D341Med (cell line): ENCODE measurements at regions not wholly inside any gene's neighbourhood (a gene's known extent, or its start where the extent isn't known, plus 50 kb on each side); places are given as distances from the start of the nearest gene placed in this dataset.
"Not testable (repeated sequence)": the region's sequence is repeated elsewhere in the genome, so short reads cannot be mapped to it uniquely, and the experiment has no call there.

Experiments
- DNase-seq: peaks from one replicate; pipeline ENCODE4 v3.0.0; 2012; ENCODE audit warnings: low spot score

- no peak for DNase-seq
Measured at GRCh38 chr2:100741880-100742276, 78.1 kb upstream of the NPAS2 start.

- DNase-seq: no peak
Measured at GRCh38 chr2:100742277-100743254, 77.4 kb upstream of the NPAS2 start.

- no peak for DNase-seq
Measured at GRCh38 chr2:100743741-100744140, 76.2 kb upstream of the NPAS2 start.

GRCh38 chr2:100744184-100744583, 75.8 kb upstream of the NPAS2 start:
- no peak for DNase-seq

- no peak for DNase-seq
Measured at GRCh38 chr2:100744589-100744988, 75.3 kb upstream of the NPAS2 start.

- no peak for DNase-seq
Measured at GRCh38 chr2:100745604-100746003, 74.3 kb upstream of the NPAS2 start.

GRCh38 chr2:100747551-100747950, 72.4 kb upstream of the NPAS2 start:
- DNase-seq: no peak

GRCh38 chr2:100747996-100748615, 71.8 kb upstream of the NPAS2 start:
- DNase-seq: no peak

- DNase-seq: no peak
Measured at GRCh38 chr2:100748673-100749072, 71.3 kb upstream of the NPAS2 start.

- no peak for DNase-seq
Measured at GRCh38 chr2:100749771-100750542, 70.0 kb upstream of the NPAS2 start.

- DNase-seq: not testable (repeated sequence)
Measured at GRCh38 chr2:100751871-100752625, 67.9 kb upstream of the NPAS2 start.

GRCh38 chr2:100752628-100753333, 67.2 kb upstream of the NPAS2 start:
- DNase-seq: no peak

- no peak for DNase-seq
Measured at GRCh38 chr2:100753444-100753843, 66.5 kb upstream of the NPAS2 start.

- DNase-seq: no peak
Measured at GRCh38 chr2:100753881-100754280, 66.1 kb upstream of the NPAS2 start.

- DNase-seq: no peak
Measured at GRCh38 chr2:100754951-100755350, 65.0 kb upstream of the NPAS2 start.

- no peak for DNase-seq
Measured at GRCh38 chr2:100755441-100755840, 64.5 kb upstream of the NPAS2 start.

- no peak for DNase-seq
Measured at GRCh38 chr2:100756704-100757103, 63.2 kb upstream of the NPAS2 start.

- DNase-seq: no peak
Measured at GRCh38 chr2:100757621-100758394, 62.1 kb upstream of the NPAS2 start.

- no peak for DNase-seq
Measured at GRCh38 chr2:100759901-100760300, 60.0 kb upstream of the NPAS2 start.

- DNase-seq: no peak
Measured at GRCh38 chr2:100761365-100761764, 58.6 kb upstream of the NPAS2 start.
